Activated CD4-positive, alpha-beta T cell treated with anti-CD3 and anti-CD28 coated beads, Interleukin-2, amount 50 U/mL, for 48 hours (primary cell): ENCODE measurements at regions not wholly inside any gene's neighbourhood (a gene's known extent, or its start where the extent isn't known, plus 50 kb on each side); places are given as distances from the start of the nearest gene placed in this dataset.

Experiments
- DNase-seq, 2 experiments: peaks; one replicate each; pipeline ENCODE4 v3.0.0-alpha.2; 2020

- no peak for DNase-seq
Observed at GRCh38 chr6:1144842-1145767, 166.8 kb upstream of the FOXQ1 start.

- DNase-seq: no peak
Observed at GRCh38 chr6:1143655-1144054, 168.2 kb upstream of the FOXQ1 start.

- DNase-seq: no peak
Observed at GRCh38 chr6:1139155-1139890, 172.6 kb upstream of the FOXQ1 start.

GRCh38 chr6:1137849-1138248, 174.0 kb upstream of the FOXQ1 start:
- no peak for DNase-seq

GRCh38 chr6:1136827-1137226, 175.1 kb upstream of the FOXQ1 start:
- no peak for DNase-seq

- DNase-seq: no peak
Observed at GRCh38 chr6:1136415-1136774, 175.5 kb upstream of the FOXQ1 start.

GRCh38 chr6:1135726-1136414, 176.0 kb upstream of the FOXQ1 start:
- DNase-seq: no peak

GRCh38 chr6:1131285-1132079, 180.4 kb upstream of the FOXQ1 start:
- no peak for DNase-seq

GRCh38 chr6:1130709-1131108, 181.2 kb upstream of the FOXQ1 start:
- DNase-seq: no peak

- DNase-seq: no peak
Observed at GRCh38 chr6:1129131-1129530, 182.8 kb upstream of the FOXQ1 start.

- DNase-seq: no peak
Observed at GRCh38 chr6:1127597-1128288, 184.2 kb upstream of the FOXQ1 start.

- no peak for DNase-seq
Observed at GRCh38 chr6:1127129-1127528, 184.8 kb upstream of the FOXQ1 start.

- no peak for DNase-seq
Observed at GRCh38 chr6:1126036-1126435, 185.9 kb upstream of the FOXQ1 start.

GRCh38 chr6:1125297-1125696, 186.6 kb upstream of the FOXQ1 start:
- no peak for DNase-seq

- no peak for DNase-seq
Observed at GRCh38 chr6:1124885-1125284, 187.0 kb upstream of the FOXQ1 start.

- no peak for DNase-seq
Observed at GRCh38 chr6:1123386-1124375, 188.2 kb upstream of the FOXQ1 start.

GRCh38 chr6:1122083-1122482, 189.8 kb upstream of the FOXQ1 start:
- DNase-seq: no peak

- DNase-seq: no peak
Observed at GRCh38 chr6:1118287-1118647, 193.6 kb upstream of the FOXQ1 start.

- no peak for DNase-seq
Observed at GRCh38 chr6:1117530-1118286, 194.2 kb upstream of the FOXQ1 start.

GRCh38 chr6:1116149-1116548, 195.7 kb upstream of the FOXQ1 start:
- no peak for DNase-seq
